PC-9 (cell line): ENCODE measurements at regions not wholly inside any gene's neighbourhood (a gene's known extent, or its start where the extent isn't known, plus 50 kb on each side); places are given as distances from the start of the nearest gene placed in this dataset.

Experiments used
- BruUV-seq: library from RNA; stranded (reverse); fragments of 400-500 nt; replicated peaks from 2 replicates; lab custom pipeline; 2021; lab: Mats Ljungman, UMichigan
- CTCF ChIA-PET: fragments of 300-600 bp; sonication (Branson Sonifier 250); formaldehyde crosslinking; loops from one replicate; lab custom pipeline; 2022; ENCODE audit warnings: antibody characterized with exemption; lab: Charles Lee
- POLR2A ChIA-PET: fragments of 300-600 bp; sonication (Branson Sonifier 250); formaldehyde crosslinking; loops from one replicate; lab custom pipeline; 2022; ENCODE audit warnings: antibody characterized with exemption; ENCODE audit not compliant: unreplicated experiment; lab: Charles Lee
- DNase-seq, 2 experiments: peaks; one replicate each; pipeline versions ENCODE4 v3.0.0 to v3.0.0-alpha.2; 2015 to 2022; ENCODE audit warnings: mixed read lengths in 1 of 2
- H2AFZ ChIP-seq: fragments of 200-600 bp; sonication (generic); 2 replicates; pipeline ENCODE4 v1.8.1; 2017; ENCODE audit warnings: antibody characterized with exemption
- H3F3A ChIP-seq: fragments of 200-600 bp; sonication (generic); 2 replicates; pipeline ENCODE4 v1.8.1; 2017; ENCODE audit warnings: antibody characterized with exemption, mild to moderate bottlenecking, low read depth; ENCODE audit not compliant: insufficient read depth
- H3K27ac ChIP-seq: fragments of 200-600 bp; sonication (generic); 2 replicates; pipeline ENCODE4 v1.6.1; 2016; ENCODE audit warnings: mixed run types
- H3K27me3 ChIP-seq: fragments of 200-600 bp; sonication (generic); 2 replicates; pipeline ENCODE4 v1.6.1; 2016; ENCODE audit warnings: low read depth, mixed run types; ENCODE audit not compliant: insufficient read depth
- H3K36me3 ChIP-seq: fragments of 200-600 bp; sonication (generic); 2 replicates; pipeline ENCODE4 v1.6.1; 2016; ENCODE audit warnings: low read depth, mixed run types
- H3K4me1 ChIP-seq: fragments of 200-600 bp; sonication (generic); replicated peaks from 2 replicates; pipeline ENCODE4 v1.6.1; 2016; ENCODE audit warnings: mixed run types; ENCODE audit not compliant: insufficient read depth
- H3K4me2 ChIP-seq: fragments of 200-600 bp; sonication (generic); 2 replicates; pipeline ENCODE4 v1.6.1; 2017; ENCODE audit warnings: mixed run types
- H3K4me3 ChIP-seq: fragments of 200-600 bp; sonication (generic); 2 replicates; pipeline ENCODE4 v1.6.1; 2016; ENCODE audit warnings: mixed run types
- H3K79me2 ChIP-seq: fragments of 200-600 bp; sonication (generic); 2 replicates; pipeline ENCODE4 v1.6.1; 2017; ENCODE audit warnings: low read depth, mixed run types
- H3K9me2 ChIP-seq: fragments of 200-600 bp; sonication (generic); 2 replicates; pipeline ENCODE4 v1.8.1; 2017; ENCODE audit warnings: mild to moderate bottlenecking; ENCODE audit not compliant: insufficient read depth
- H3K9me3 ChIP-seq: fragments of 200-600 bp; sonication (generic); 2 replicates; pipeline ENCODE4 v1.8.1; 2016; ENCODE audit warnings: low read depth; ENCODE audit not compliant: insufficient read depth
- H4K20me1 ChIP-seq: fragments of 200-600 bp; sonication (generic); 2 replicates; pipeline ENCODE4 v1.8.1; 2017; ENCODE audit not compliant: insufficient read depth
- EZH2 ChIP-seq: fragments of 200-600 bp; sonication (generic); IDR thresholded peaks from 2 replicates; pipeline ENCODE4 v1.8.0; 2017; ENCODE audit warnings: antibody characterized with exemption, low read depth
- intact Hi-C: fragments of 100-400 bp; cut with micrococcal nuclease; formaldehyde crosslinking; loops from one replicate; pipeline ENCODE4 v1.10.0; 2022; ENCODE audit not compliant: unreplicated experiment
- TF ChIP-seq, protein P1 (sequence below): fragments of 200-600 bp; sonication (generic); conservative IDR thresholded peaks from 2 replicates; pipeline ENCODE4 v1.6.1; 2017; ENCODE audit warnings: mixed run types, antibody characterized with exemption, mild to moderate bottlenecking, moderate library complexity

DNA sequence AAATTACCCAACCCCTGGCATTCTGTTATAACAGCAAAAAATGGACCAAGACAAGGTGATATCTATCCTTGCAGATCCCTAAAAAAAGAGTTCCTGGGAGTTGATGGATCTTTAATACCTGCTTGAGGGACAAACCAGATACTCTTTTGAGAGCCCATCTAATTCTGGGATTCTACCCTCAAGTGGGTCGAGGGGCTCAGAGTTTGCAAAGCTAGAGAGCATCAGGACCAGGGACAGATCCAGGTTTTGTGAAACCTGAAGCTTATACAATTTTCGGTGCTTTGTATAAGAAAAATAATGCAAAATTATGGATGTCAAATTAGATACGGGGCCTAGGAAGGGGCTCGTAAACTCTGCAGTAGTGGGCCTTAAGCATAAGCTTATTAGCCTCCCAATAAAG is 130.5 kb upstream of the CRHR1 start:
- intact Hi-C loops, result no loop called here
- DNase-seq, result no peak
- H3K27ac ChIP-seq, result no peak overlapping the region
- no peaks in the 10 kb centered on the region for H3K79me2 ChIP-seq
- no peaks in the 10 kb centered on the region for H3K36me3 ChIP-seq
- peaks cover under 1% of the 10 kb centered on the region; the same call in 1 of the 2 replicates for H3K9me3 ChIP-seq
- H3K9me2 ChIP-seq, result no peaks in the 10 kb centered on the region
- peaks cover 96% of the 10 kb centered on the region for H3K27me3 ChIP-seq
- H4K20me1 ChIP-seq, result no peaks in the 10 kb centered on the region
- TF ChIP-seq EZH2, result no peak
- TF ChIP-seq, protein P1, sequence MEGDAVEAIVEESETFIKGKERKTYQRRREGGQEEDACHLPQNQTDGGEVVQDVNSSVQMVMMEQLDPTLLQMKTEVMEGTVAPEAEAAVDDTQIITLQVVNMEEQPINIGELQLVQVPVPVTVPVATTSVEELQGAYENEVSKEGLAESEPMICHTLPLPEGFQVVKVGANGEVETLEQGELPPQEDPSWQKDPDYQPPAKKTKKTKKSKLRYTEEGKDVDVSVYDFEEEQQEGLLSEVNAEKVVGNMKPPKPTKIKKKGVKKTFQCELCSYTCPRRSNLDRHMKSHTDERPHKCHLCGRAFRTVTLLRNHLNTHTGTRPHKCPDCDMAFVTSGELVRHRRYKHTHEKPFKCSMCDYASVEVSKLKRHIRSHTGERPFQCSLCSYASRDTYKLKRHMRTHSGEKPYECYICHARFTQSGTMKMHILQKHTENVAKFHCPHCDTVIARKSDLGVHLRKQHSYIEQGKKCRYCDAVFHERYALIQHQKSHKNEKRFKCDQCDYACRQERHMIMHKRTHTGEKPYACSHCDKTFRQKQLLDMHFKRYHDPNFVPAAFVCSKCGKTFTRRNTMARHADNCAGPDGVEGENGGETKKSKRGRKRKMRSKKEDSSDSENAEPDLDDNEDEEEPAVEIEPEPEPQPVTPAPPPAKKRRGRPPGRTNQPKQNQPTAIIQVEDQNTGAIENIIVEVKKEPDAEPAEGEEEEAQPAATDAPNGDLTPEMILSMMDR, result no peak
- H3K4me3 ChIP-seq, result no peak overlapping the region
- H3K4me1 ChIP-seq, result no peaks in the 10 kb centered on the region
- POLR2A ChIA-PET, result no interaction called here
- no peaks in the 10 kb centered on the region for H3F3A ChIP-seq
- H3K4me2 ChIP-seq, result no peak overlapping the region
- H2AFZ ChIP-seq, result no peak overlapping the region
- no TSS peak for BruUV-seq
- CTCF ChIA-PET, result no interaction called here

DNA sequence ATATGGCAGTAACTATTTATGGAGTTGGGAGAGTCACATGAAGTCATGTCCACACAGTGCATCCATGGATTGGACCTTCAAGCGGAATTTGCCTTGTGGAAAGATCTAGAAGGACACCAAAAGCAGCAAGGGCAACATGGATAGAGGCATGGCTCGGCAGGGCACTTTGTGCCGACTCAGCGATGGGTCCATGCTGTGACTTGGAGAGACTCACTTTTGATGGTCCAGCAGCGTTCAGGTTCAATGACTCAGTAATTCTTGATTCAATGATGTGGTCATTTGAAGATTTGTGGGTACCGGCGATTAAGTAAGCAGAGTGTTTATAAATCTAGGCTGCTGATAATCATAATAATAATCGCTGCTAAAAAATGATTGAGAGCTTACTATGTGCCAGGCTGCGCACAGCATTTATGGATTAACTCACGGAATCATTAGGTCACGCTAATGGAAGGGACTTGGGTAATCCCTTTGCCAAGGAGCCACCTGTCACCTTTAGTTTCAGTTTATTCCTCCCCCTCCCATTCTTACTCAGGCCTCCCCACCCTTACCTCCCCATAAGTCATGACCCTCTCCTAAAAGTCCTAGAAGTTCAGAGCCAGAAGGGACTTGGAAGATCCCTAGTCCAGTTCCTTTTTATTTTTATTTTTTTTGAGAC is 127.5 kb upstream of the CRHR1 start:
- H3K9me2 ChIP-seq, result no peaks in the 10 kb centered on the region
- H4K20me1 ChIP-seq, result no peaks in the 10 kb centered on the region
- H3K9me3 ChIP-seq, result peaks cover 3% of the 10 kb centered on the region; the same call in 1 of the 2 replicates
- no TSS peak for BruUV-seq
- intact Hi-C loops, result no loop called here
- no peak overlapping the region for H2AFZ ChIP-seq
- no peaks in the 10 kb centered on the region for H3K36me3 ChIP-seq
- peaks cover 96% of the 10 kb centered on the region for H3K27me3 ChIP-seq
- POLR2A ChIA-PET, result interaction anchor here (0.6 kb wide), 1 partner anchor 88 kb away, joined by 6 read pairs; no protein-coding TSS in a partner anchor
- H3K79me2 ChIP-seq, result no peaks in the 10 kb centered on the region
- no peak for DNase-seq
- H3K27ac ChIP-seq, result no peak overlapping the region
- no peak overlapping the region for H3K4me3 ChIP-seq
- no peak overlapping the region for H3K4me2 ChIP-seq
- H3K4me1 ChIP-seq, result no peaks in the 10 kb centered on the region
- H3F3A ChIP-seq, result no peaks in the 10 kb centered on the region
- TF ChIP-seq, protein P1, result no peak
- no peak for TF ChIP-seq EZH2
- CTCF ChIA-PET, result no interaction called here

DNA sequence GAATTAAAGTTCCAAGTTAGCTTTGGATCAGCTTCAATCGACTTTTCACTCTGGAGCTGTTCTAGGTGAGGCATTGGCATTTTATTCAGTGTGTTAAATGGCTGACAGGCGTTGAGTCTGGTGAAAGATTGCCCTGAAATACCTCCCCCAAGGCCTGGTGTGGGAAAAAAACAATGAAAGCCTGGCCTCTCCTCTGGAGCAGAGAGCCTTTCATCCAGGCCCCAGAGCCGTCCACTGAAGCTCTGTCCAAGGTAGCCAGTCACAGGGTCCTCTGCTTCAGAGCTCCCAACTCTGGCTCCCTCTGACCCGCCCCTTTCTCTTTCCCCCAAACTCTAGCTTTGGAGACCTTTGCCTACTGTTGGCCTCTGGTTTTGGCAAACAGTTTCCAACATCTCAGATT is 123.6 kb upstream of the CRHR1 start:
- BruUV-seq, result no TSS peak
- Histone ChIP-seq H3K27me3 (peaks cover 99% of the 10 kb centered on the region), H3K79me2 (no peaks in the 10 kb centered on the region), H3K4me1 (no peaks in the 10 kb centered on the region), H3F3A (no peaks in the 10 kb centered on the region), H3K4me2 (no peak overlapping the region), H4K20me1 (no peaks in the 10 kb centered on the region), H3K27ac (no peak overlapping the region), H2AFZ (no peak overlapping the region), H3K4me3 (no peak overlapping the region), H3K36me3 (no peaks in the 10 kb centered on the region), H3K9me2 (no peaks in the 10 kb centered on the region), H3K9me3 (peaks cover 3% of the 10 kb centered on the region; the same call in 1 of the 2 replicates)
- TF ChIP-seq, protein P1, result no peak
- no peak for TF ChIP-seq EZH2
- POLR2A ChIA-PET, result no interaction called here
- no peak for DNase-seq
- CTCF ChIA-PET, result no interaction called here
- intact Hi-C loops, result no loop called here
